ENCODE measurements at regions not wholly inside any gene's neighbourhood (a gene's known extent, or its start where the extent isn't known, plus 50 kb on each side); places are given as distances from the start of the nearest gene placed in this dataset.
"Not testable (repeated sequence)": the region's sequence is repeated elsewhere in the genome, so short reads cannot be mapped to it uniquely, and the experiment has no call there.

DNA sequence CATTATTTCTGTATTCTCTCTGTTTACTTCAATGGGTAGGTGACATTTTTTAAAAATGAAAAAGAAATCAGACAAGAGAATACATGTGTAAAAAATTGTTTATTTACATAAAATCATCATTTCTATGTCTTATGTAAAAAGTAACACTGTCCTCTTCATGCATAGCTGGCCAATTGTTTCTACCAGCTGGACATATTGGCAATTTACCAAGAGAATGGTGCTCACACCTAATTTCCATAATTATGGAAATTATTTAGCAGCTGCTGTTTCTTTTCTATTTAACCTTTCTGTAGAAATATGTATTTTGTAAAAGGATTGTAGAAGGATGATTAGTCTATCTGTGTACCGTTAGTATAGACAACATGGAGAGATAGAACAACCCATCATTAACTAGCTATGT, 791.9 kb downstream of the TRIB2 start:
- Mint-ChIP-seq H3K4me3 (no peak overlapping the region), H3K4me1 (no peaks in the 10 kb centered on the region), H3K36me3 (ENCODE audit: insufficient read depth) (no peaks in the 10 kb centered on the region), H3K27me3 (no peaks in the 10 kb centered on the region), H3K27ac (ENCODE audit: low read depth) (no peak overlapping the region), H3K9me3 (peaks cover 9% of the 10 kb centered on the region)
- DNase-seq (ENCODE audit: low spot score in 2 of 2): no peak
- no peak for ATAC-seq (replicated peaks; ENCODE audit: extremely low read depth, poor library complexity, severe bottlenecking)

DNA sequence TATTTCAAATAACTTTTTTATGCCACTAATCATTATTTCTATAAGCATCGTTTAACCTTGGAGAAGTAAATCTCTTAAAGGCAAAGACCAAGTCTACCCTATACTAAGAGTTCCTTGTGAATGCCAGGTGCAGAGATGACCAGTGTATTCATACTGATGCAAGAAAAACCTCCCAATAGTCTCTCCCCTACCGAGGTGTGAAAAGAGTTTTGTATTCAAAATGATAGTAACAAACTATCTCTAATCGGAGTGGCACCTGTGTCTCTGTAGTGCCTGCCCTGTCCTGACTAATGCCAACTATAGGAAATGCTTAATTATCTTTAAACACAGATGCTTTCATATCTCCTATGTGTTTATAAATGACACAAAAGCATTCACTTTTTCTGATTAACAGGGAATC, 798.5 kb downstream of the TRIB2 start:
- no peak for ATAC-seq (replicated peaks; ENCODE audit: extremely low read depth, poor library complexity, severe bottlenecking)
- Mint-ChIP-seq H3K27me3 (no peaks in the 10 kb centered on the region), H3K4me1 (no peaks in the 10 kb centered on the region), H3K36me3 (ENCODE audit: insufficient read depth) (no peaks in the 10 kb centered on the region), H3K27ac (ENCODE audit: low read depth) (no peak overlapping the region), H3K9me3 (peaks cover 5% of the 10 kb centered on the region), H3K4me3 (no peak overlapping the region)
- no peak for DNase-seq (ENCODE audit: low spot score in 2 of 2)

GRCh38 chr2:13522096-13522495, 805.4 kb downstream of the TRIB2 start:
- H3K4me3 Mint-ChIP-seq: no peak overlapping the region
- no peaks in the 10 kb centered on the region for H3K4me1 Mint-ChIP-seq
- H3K27me3 Mint-ChIP-seq: no peaks in the 10 kb centered on the region
- no peak for DNase-seq (ENCODE audit: low spot score in 2 of 2)
- no peaks in the 10 kb centered on the region for H3K36me3 Mint-ChIP-seq (ENCODE audit: insufficient read depth)
- no peak for ATAC-seq (replicated peaks; ENCODE audit: extremely low read depth, poor library complexity, severe bottlenecking)
- H3K27ac Mint-ChIP-seq (ENCODE audit: low read depth): no peak overlapping the region
- H3K9me3 Mint-ChIP-seq: no peaks in the 10 kb centered on the region

DNA sequence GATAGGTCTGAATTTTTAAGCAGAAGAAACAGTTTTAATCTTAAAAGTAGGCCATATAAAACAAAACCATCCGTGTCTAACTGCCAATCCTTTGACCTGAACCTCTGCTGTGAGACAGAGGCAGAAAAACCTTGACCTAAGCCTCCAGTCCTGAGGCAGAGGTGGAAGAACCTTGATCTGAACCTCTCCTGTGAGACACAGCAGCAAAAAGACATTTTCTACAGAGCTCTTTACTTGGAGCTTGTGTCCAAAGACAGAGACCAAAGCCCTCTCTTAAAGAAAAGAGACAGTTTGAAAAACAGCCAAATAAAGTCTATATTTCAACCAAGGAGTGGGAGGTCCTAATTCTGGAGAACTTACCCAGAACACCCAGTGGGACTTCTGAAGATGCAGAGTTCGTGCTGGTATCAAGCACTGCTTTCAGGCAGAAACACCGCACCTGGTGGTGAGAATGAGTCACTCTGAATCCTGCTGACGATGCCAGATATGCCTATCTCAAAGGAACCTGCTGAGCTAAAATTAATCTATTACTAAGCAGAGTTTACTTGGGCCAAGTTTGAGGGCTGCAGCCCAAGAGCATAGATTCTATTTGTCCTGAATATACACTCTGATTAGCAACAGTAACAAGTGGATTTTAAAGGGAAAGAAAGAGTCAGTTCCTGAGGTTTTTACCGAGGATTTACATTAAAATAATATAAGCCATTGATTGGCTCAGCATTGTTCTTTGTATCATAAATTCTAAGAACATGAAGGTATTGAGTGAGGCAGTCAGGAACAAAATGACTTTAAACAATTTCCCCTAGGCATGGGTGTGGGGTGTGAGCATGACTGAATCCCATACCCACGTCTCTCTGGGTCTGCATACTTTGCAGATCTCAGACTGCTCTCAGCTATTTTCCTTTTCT, 806.4 kb downstream of the TRIB2 start:
- Mint-ChIP-seq H3K4me1 (no peaks in the 10 kb centered on the region), H3K4me3 (no peak overlapping the region), H3K27me3 (no peaks in the 10 kb centered on the region), H3K27ac (ENCODE audit: low read depth) (no peak overlapping the region), H3K36me3 (ENCODE audit: insufficient read depth) (no peaks in the 10 kb centered on the region), H3K9me3 (no peaks in the 10 kb centered on the region)
- DNase-seq (ENCODE audit: low spot score in 2 of 2) (no peak), ATAC-seq (replicated peaks; ENCODE audit: extremely low read depth, poor library complexity, severe bottlenecking) (no peak)

- Mint-ChIP-seq H3K27me3 (no peaks in the 10 kb centered on the region), H3K9me3 (no peaks in the 10 kb centered on the region), H3K36me3 (ENCODE audit: insufficient read depth) (no peaks in the 10 kb centered on the region), H3K4me3 (no peak overlapping the region), H3K27ac (ENCODE audit: low read depth) (no peak overlapping the region), H3K4me1 (no peaks in the 10 kb centered on the region)
- DNase-seq (ENCODE audit: low spot score in 2 of 2) (no peak), ATAC-seq (replicated peaks; ENCODE audit: extremely low read depth, poor library complexity, severe bottlenecking) (no peak)
Observed at GRCh38 chr2:13524492-13524891, 807.8 kb downstream of the TRIB2 start.

- not testable (repeated sequence) for H3K4me1 Mint-ChIP-seq; ATAC-seq (replicated peaks; ENCODE audit: extremely low read depth, poor library complexity, severe bottlenecking); DNase-seq (ENCODE audit: low spot score in 2 of 2); H3K27ac Mint-ChIP-seq (ENCODE audit: low read depth); H3K4me3 Mint-ChIP-seq; H3K36me3 Mint-ChIP-seq (ENCODE audit: insufficient read depth); H3K27me3 Mint-ChIP-seq
- peaks cover 15% of the 10 kb centered on the region for H3K9me3 Mint-ChIP-seq
Observed at GRCh38 chr2:13531735-13532410, 815.1 kb downstream of the TRIB2 start.

DNA sequence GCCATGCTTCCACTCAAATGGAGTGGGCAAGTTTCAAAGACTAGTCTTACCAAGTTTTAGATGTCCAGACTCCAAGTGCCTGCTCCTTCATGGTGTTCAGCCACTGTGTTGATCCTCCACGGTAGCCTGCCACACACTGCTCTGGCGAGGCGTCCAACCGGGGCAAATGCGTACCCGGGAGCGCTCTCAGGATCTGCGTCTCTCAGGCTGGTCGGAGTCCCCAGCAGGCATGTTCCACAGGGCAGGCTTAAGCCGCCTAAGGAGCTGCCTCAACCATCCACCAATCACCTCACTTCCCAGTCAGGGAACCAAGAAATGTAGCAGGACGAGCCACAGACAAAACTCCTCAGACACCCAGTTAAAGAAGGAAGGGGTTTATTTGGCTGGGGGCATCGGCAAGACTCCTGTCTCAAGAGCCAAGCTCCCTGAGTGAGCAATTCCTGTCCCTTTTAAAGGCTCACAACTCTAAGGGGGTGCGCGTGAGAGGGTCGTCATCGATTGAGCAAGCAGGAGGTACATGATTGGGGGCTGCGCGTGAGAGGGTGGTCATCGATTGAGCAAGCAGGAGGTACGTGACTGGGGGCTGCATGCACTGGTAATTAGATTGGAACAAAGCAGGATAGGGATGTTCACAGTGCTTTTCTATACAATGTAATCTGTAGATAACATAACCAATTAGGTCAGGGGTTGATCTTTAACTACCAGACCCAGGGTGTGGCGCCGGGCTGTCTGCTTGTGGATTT, 816.2 kb downstream of the TRIB2 start:
- H3K27me3 Mint-ChIP-seq; H3K4me3 Mint-ChIP-seq; DNase-seq (ENCODE audit: low spot score in 2 of 2); ATAC-seq (replicated peaks; ENCODE audit: extremely low read depth, poor library complexity, severe bottlenecking); H3K4me1 Mint-ChIP-seq; H3K36me3 Mint-ChIP-seq (ENCODE audit: insufficient read depth); H3K27ac Mint-ChIP-seq (ENCODE audit: low read depth): not testable (repeated sequence)
- H3K9me3 Mint-ChIP-seq: peaks cover 15% of the 10 kb centered on the region

DNA sequence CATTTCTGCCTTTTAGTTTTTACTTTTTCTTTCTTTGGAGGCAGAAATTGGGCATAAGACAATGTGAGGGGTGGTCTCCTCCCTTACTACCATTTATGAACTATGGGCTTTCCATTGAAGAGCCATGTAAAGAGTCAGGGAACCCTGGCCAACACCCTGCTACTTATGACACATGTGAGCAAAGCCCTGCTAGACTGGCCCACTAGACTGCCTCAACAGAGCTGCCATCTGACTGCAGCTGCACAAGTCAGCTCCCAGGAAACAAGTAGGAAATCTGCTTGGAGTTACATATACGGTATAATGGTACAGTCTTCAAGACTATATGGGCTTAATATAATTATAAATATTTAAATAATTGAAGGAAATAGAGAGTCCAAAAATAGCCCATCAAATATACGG, 816.8 kb downstream of the TRIB2 start:
- Mint-ChIP-seq H3K9me3 (peaks cover 15% of the 10 kb centered on the region), H3K27me3 (no peaks in the 10 kb centered on the region), H3K27ac (ENCODE audit: low read depth) (no peak overlapping the region), H3K4me3 (no peak overlapping the region), H3K4me1 (no peaks in the 10 kb centered on the region), H3K36me3 (ENCODE audit: insufficient read depth) (no peaks in the 10 kb centered on the region)
- ATAC-seq (replicated peaks; ENCODE audit: extremely low read depth, poor library complexity, severe bottlenecking) (no peak), DNase-seq (ENCODE audit: low spot score in 2 of 2) (no peak)

- H3K27me3 Mint-ChIP-seq: no peaks in the 10 kb centered on the region
- DNase-seq (ENCODE audit: low spot score in 2 of 2) (no peak), ATAC-seq (replicated peaks; ENCODE audit: extremely low read depth, poor library complexity, severe bottlenecking) (no peak)
- no peaks in the 10 kb centered on the region for H3K4me1 Mint-ChIP-seq
- H3K36me3 Mint-ChIP-seq (ENCODE audit: insufficient read depth): no peaks in the 10 kb centered on the region
- H3K27ac Mint-ChIP-seq (ENCODE audit: low read depth): no peak overlapping the region
- peaks cover 28% of the 10 kb centered on the region for H3K9me3 Mint-ChIP-seq
- H3K4me3 Mint-ChIP-seq: no peak overlapping the region
Observed at GRCh38 chr2:13536941-13537340, 820.2 kb downstream of the TRIB2 start.

DNA sequence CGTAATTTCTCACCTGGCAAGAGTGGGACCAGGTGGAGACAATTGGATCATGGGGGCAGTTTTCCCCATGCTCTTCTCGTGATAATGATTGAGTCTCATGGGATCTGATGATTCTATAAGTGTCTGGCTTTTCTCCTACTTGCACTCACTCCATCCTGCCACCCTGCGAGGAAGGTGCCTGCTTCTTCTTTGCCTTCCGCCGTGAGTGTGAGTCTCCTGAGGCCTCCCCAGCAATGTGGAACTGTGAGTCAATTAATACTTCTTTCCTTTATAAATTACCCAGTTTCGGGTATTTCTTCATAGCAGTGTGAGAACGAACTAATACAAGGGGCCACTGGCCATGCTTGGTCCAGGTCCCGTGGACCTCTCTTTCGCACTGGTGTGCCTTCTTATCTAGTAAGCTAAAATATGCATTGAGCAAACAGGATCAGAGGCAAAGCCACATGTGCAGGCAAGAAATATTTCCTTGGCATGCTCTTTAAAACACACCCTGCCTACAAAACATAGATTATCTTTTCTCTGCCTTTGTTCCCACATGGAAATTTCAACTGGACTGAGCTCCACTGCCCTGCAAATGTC, 821.1 kb downstream of the TRIB2 start:
- Mint-ChIP-seq H3K9me3 (peaks cover 22% of the 10 kb centered on the region), H3K4me1 (no peaks in the 10 kb centered on the region), H3K27ac (ENCODE audit: low read depth) (no peak overlapping the region), H3K27me3 (no peaks in the 10 kb centered on the region), H3K4me3 (no peak overlapping the region), H3K36me3 (ENCODE audit: insufficient read depth) (no peaks in the 10 kb centered on the region)
- ATAC-seq (replicated peaks; ENCODE audit: extremely low read depth, poor library complexity, severe bottlenecking) (no peak), DNase-seq (ENCODE audit: low spot score in 2 of 2) (no peak)

DNA sequence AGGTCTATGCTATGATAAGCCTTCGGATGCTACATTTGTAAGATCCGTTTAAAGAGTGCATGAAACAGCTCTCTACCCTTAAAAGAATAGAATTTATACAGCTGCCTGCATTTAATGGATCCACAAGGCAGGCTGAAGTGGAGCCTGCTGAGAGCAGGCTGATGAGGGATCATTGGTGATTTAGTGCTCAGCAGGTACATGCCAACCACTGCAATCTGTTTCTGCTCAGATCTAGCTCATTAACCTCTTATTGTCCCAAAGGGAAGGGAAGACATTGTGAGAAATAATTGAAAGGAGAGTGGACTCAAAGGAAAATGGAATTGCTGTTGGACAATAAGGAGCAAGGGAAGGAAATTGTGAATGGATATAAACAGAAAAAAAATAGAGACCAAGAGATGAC, 822.6 kb downstream of the TRIB2 start:
- ATAC-seq (replicated peaks; ENCODE audit: extremely low read depth, poor library complexity, severe bottlenecking) (no peak), DNase-seq (ENCODE audit: low spot score in 2 of 2) (no peak)
- Mint-ChIP-seq H3K36me3 (ENCODE audit: insufficient read depth) (no peaks in the 10 kb centered on the region), H3K27me3 (no peaks in the 10 kb centered on the region), H3K4me3 (no peak overlapping the region), H3K27ac (ENCODE audit: low read depth) (no peak overlapping the region), H3K4me1 (no peaks in the 10 kb centered on the region), H3K9me3 (peaks cover 20% of the 10 kb centered on the region)

DNA sequence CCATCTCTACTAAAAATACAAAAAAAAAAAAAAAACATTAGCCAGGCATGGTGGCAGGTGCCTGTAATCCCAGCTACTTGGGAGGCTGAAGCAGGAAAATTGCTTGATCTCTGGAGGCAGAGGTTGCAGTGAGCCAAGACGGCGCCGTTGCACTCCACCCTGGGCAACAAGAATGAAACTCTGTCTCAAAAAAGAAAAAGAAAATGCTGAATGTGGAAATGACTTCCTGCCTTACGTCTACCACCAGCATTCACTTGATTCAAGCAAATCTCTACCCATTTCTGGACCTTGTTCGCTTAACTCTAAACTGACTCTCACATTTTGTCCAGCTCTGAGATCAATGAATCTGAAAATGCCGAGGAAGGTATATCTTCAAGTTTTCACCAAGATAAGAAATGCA, 825.3 kb downstream of the TRIB2 start:
- Mint-ChIP-seq H3K4me3 (no peak overlapping the region), H3K27ac (ENCODE audit: low read depth) (no peak overlapping the region), H3K27me3 (no peaks in the 10 kb centered on the region), H3K4me1 (no peaks in the 10 kb centered on the region), H3K36me3 (ENCODE audit: insufficient read depth) (no peaks in the 10 kb centered on the region), H3K9me3 (peaks cover 21% of the 10 kb centered on the region)
- ATAC-seq (replicated peaks; ENCODE audit: extremely low read depth, poor library complexity, severe bottlenecking): no peak
- DNase-seq (ENCODE audit: low spot score in 2 of 2): no peak

Data from central memory CD8-positive, alpha-beta T cell (primary cell).